SK-N-SH (cell line): ENCODE measurements at regions not wholly inside any gene's neighbourhood (a gene's known extent, or its start where the extent isn't known, plus 50 kb on each side); places are given as distances from the start of the nearest gene placed in this dataset.

Experiments used
- CTCF ChIA-PET: fragments of 300-600, 350-600 bp; formaldehyde crosslinking; extraction: SDS; loops from one replicate; lab custom pipeline; 2021; lab: Yijun Ruan, JAX
- POLR2A ChIA-PET: fragments of 350-600 bp; sonication (Branson Sonifier 250); formaldehyde crosslinking; extraction: SDS; loops from one replicate; lab custom pipeline; 2020; ENCODE audit warnings: antibody characterized with exemption, inconsistent platforms; lab: Yijun Ruan, JAX
- DNase-seq: peaks from one replicate; pipeline ENCODE4 v3.0.0; 2012
- H2AFZ ChIP-seq: fragments of 200-600 bp; sonication (generic); 2 replicates; pipeline ENCODE4 v1.8.1; 2016; ENCODE audit warnings: antibody characterized with exemption, mild to moderate bottlenecking, low read depth
- H3F3A ChIP-seq: fragments of 200-600 bp; sonication (generic); replicated peaks from 2 replicates; pipeline ENCODE3; 2016; ENCODE audit warnings: antibody characterized with exemption, mild to moderate bottlenecking; ENCODE audit not compliant: insufficient read depth
- H3K27ac ChIP-seq, 2 experiments: fragments of 200-500 bp in 1 of 2; fragments of 200-600 bp in 1 of 2; sonication (Bioruptor generic) in 1 of 2; sonication (generic), shearing (Covaris generic) in 1 of 2; 2 replicates each; pipeline versions ENCODE4 v1.5.1 to v1.6.1; 2014 to 2016; ENCODE audit warnings: low read depth in 2 of 2, inconsistent platforms in 1 of 2, low read length in 1 of 2, mild to moderate bottlenecking in 1 of 2, mixed read lengths in 1 of 2
- H3K27me3 ChIP-seq: fragments of 200-600 bp; sonication (generic), shearing (Covaris generic); 2 replicates; pipeline ENCODE4 v1.6.1; 2016; ENCODE audit warnings: mixed run types; ENCODE audit not compliant: insufficient read depth
- H3K36me3 ChIP-seq, 2 experiments: fragments of 200-500 bp in 1 of 2; fragments of 200-600 bp in 1 of 2; sonication (Bioruptor generic) in 1 of 2; sonication (generic) in 1 of 2; replicated peaks in 1 of 2; 2 replicates each; pipeline versions ENCODE3 to v1.5.1; 2014 to 2016; ENCODE audit warnings: low read length in 1 of 2, mild to moderate bottlenecking in 1 of 2; ENCODE audit not compliant: insufficient read depth in 2 of 2, control insufficient read depth in 1 of 2
- H3K4me1 ChIP-seq, 2 experiments: fragments of 200-500 bp in 1 of 2; fragments of 200-600 bp in 1 of 2; sonication (Bioruptor generic) in 1 of 2; sonication (generic), shearing (Covaris generic) in 1 of 2; 2 replicates each; pipeline versions ENCODE4 v1.5.1 to v1.6.1; 2014 to 2016; ENCODE audit warnings: low read depth in 1 of 2, low read length in 1 of 2, mixed run types in 1 of 2; ENCODE audit not compliant: insufficient read depth in 2 of 2, control insufficient read depth in 1 of 2
- H3K4me2 ChIP-seq: fragments of 200-600 bp; sonication (generic), shearing (Covaris generic); 2 replicates; pipeline ENCODE4 v1.6.1; 2017; ENCODE audit warnings: mixed run types
- H3K4me3 ChIP-seq, 2 experiments: fragments of 200-500 bp in 1 of 2; fragments of 200-600 bp in 1 of 2; sonication (Bioruptor generic) in 1 of 2; sonication (generic), shearing (Covaris generic) in 1 of 2; 2 replicates each; pipeline versions ENCODE4 v1.5.1 to v1.8.1; 2014 to 2016; ENCODE audit warnings: low read depth in 2 of 2, inconsistent platforms in 1 of 2, low read length in 1 of 2, mild to moderate bottlenecking in 1 of 2, mixed read lengths in 1 of 2, moderate library complexity in 1 of 2
- H3K79me2 ChIP-seq: fragments of 200-600 bp; sonication (generic); 2 replicates; pipeline ENCODE4 v1.8.1; 2017; ENCODE audit warnings: mild to moderate bottlenecking; ENCODE audit not compliant: insufficient read depth
- H3K9ac ChIP-seq: fragments of 200-600 bp; sonication (generic); 2 replicates; pipeline ENCODE4 v1.6.1; 2017; ENCODE audit warnings: mixed run types
- H3K9me2 ChIP-seq: fragments of 200-600 bp; sonication (generic); 2 replicates; pipeline ENCODE4 v1.6.1; 2017; ENCODE audit warnings: mixed run types
- H3K9me3 ChIP-seq: fragments of 200-600 bp; sonication (generic); 2 replicates; pipeline ENCODE4 v1.6.1; 2017; ENCODE audit warnings: mixed run types, mild to moderate bottlenecking, moderate library complexity
- H4K20me1 ChIP-seq: fragments of 200-600 bp; sonication (generic); 2 replicates; pipeline ENCODE4 v1.6.1; 2017; ENCODE audit warnings: mild to moderate bottlenecking, mixed run types; ENCODE audit not compliant: insufficient read depth
- ELF1 ChIP-seq: IDR thresholded peaks from 2 replicates; pipeline ENCODE4 v1.4.0; 2012
- FOSL2 ChIP-seq: IDR thresholded peaks from 2 replicates; pipeline ENCODE4 v1.4.0; 2012; ENCODE audit warnings: low read depth, mild to moderate bottlenecking, moderate library complexity, borderline replicate concordance
- FOXJ3 ChIP-seq: sonication (generic); formaldehyde crosslinking; IDR thresholded peaks from 2 replicates; pipeline ENCODE4 v1.5.1; 2020; ENCODE audit warnings: mild to moderate bottlenecking, missing genetic modification reagents
- JUND ChIP-seq: IDR thresholded peaks from 2 replicates; pipeline ENCODE4 v1.4.0; 2012
- RXRA ChIP-seq: IDR thresholded peaks from 2 replicates; pipeline ENCODE4 v1.4.0; 2012; ENCODE audit warnings: low read depth, mild to moderate bottlenecking, borderline replicate concordance
- SIN3A ChIP-seq: IDR thresholded peaks from 2 replicates; pipeline ENCODE4 v1.6.1; 2012; ENCODE audit warnings: low read depth, mild to moderate bottlenecking, low read length, moderate library complexity, borderline replicate concordance
- TEAD4 ChIP-seq: IDR thresholded peaks from 2 replicates; pipeline ENCODE4 v1.4.0; 2012; ENCODE audit warnings: mild to moderate bottlenecking, borderline replicate concordance; ENCODE audit not compliant: insufficient read depth
- WGBS: methylation state at CpG from one replicate; pipeline ENCODE4 v1.1.6; 2017; ENCODE audit warnings: low lambda C conversion rate; 5-methylcytosine and 5-hydroxymethylcytosine counted together
- TF ChIP-seq, protein P1 (sequence below): fragments of 150-350 bp; IDR thresholded peaks from 2 replicates; pipeline ENCODE4 v1.6.1; 2016; ENCODE audit warnings: mild to moderate bottlenecking, low read depth, low read length
- TF ChIP-seq, protein P2 (sequence below): IDR thresholded peaks from 2 replicates; pipeline ENCODE4; 2012
- TF ChIP-seq, protein P3 (sequence below): fragments of 150-350 bp; IDR thresholded peaks from 2 replicates; pipeline ENCODE4 v1.6.1; 2017; ENCODE audit warnings: antibody characterized with exemption, low read length, low read depth, borderline replicate concordance

DNA sequence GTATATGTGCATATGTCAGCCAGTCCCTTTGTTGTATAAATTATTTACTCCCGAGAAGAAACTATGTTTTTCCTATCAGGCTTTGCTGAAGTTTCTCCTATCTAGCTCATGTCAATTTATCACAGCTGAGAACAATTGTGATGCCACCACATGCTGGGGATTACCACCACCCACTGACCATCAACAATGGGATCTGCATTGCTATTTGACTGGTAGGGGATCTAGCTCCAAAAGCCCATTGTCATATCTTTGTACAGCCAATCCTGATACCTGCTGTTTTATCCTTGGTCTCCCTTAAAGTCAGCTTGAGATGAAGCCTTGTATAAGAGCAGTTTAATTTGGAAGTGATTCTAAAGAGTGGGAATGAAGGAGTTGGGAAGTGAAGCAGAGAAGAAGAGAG lies 53.9 kb upstream of the KCNN2 start (continued):
- TF ChIP-seq, protein P1, sequence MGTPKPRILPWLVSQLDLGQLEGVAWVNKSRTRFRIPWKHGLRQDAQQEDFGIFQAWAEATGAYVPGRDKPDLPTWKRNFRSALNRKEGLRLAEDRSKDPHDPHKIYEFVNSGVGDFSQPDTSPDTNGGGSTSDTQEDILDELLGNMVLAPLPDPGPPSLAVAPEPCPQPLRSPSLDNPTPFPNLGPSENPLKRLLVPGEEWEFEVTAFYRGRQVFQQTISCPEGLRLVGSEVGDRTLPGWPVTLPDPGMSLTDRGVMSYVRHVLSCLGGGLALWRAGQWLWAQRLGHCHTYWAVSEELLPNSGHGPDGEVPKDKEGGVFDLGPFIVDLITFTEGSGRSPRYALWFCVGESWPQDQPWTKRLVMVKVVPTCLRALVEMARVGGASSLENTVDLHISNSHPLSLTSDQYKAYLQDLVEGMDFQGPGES, result no peak
- TF ChIP-seq FOXJ3 (CRISPR knock-in tag), result no peak
- TF ChIP-seq JUND, result no peak
- TF ChIP-seq SIN3A, result no peak
- TF ChIP-seq, protein P2, sequence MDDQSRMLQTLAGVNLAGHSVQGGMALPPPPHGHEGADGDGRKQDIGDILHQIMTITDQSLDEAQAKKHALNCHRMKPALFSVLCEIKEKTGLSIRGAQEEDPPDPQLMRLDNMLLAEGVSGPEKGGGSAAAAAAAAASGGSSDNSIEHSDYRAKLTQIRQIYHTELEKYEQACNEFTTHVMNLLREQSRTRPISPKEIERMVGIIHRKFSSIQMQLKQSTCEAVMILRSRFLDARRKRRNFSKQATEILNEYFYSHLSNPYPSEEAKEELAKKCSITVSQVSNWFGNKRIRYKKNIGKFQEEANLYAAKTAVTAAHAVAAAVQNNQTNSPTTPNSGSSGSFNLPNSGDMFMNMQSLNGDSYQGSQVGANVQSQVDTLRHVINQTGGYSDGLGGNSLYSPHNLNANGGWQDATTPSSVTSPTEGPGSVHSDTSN, result no peak

DNA sequence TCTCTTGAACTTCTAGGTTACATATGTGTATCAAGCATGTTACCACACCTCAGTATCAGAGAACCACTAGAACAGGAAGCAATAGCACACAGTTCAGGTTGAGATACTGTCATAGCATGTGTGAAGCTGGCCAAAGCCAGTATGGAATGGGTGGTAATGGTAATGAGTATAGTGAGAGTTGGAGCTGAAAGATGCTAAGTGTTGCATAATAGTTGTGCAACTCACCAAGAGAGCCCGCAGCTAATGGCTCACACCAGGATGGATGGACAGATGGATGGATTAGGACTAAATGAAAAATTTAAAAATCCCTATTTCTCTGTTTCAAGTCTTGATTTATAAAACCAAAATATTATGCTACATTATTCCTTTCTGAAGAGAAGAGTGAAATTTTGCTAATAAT lies 53.4 kb upstream of the KCNN2 start:
- Histone ChIP-seq H3K4me2 (no peak overlapping the region), H3K9me2 (no peaks in the 10 kb centered on the region), H3F3A (no peaks in the 10 kb centered on the region), H4K20me1 (no peaks in the 10 kb centered on the region), H2AFZ (no peak overlapping the region), H3K9me3 (no peaks in the 10 kb centered on the region), H3K9ac (no peak overlapping the region), H3K79me2 (no peaks in the 10 kb centered on the region), H3K27ac (no peak overlapping the region), H3K4me3 (no peak overlapping the region), H3K36me3 (no peaks in the 10 kb centered on the region), H3K4me1 (no peaks in the 10 kb centered on the region), H3K27me3 (no peaks in the 10 kb centered on the region)
- 23% methylated on average over 1 of the region's 1 CpG for WGBS
- no peak for TF ChIP-seq TEAD4
- TF ChIP-seq RXRA, result no peak
- TF ChIP-seq FOSL2, result no peak
- ChIA-PET POLR2A (no interaction called here), CTCF (interaction anchor here (0.8 kb wide), 1 partner anchor 45 kb away, joined by 3 read pairs; no protein-coding TSS in a partner anchor)
- no peak for DNase-seq

DNA sequence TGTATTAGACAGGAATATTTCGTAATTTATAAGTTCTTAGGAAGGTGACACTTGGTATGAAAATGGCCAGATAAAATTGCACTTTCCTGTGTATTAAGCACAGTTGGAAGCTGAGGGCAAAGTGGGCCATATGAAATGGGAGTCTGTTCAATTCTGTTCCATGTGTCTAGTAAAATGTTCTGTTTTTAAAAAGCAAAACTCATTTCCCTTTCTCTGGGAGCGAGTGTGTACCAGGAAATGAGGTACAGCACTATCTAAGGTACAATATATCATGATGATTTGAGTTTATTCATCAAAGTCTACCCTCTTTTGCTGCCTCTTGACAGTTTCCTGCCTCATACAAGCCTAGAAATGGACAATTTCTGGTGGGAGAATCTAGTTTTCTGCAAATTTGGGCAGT lies 51.2 kb upstream of the KCNN2 start:
- Histone ChIP-seq H3K9me3 (no peaks in the 10 kb centered on the region), H3K9me2 (no peaks in the 10 kb centered on the region), H3K79me2 (no peaks in the 10 kb centered on the region), H4K20me1 (no peaks in the 10 kb centered on the region), H3K9ac (no peak overlapping the region), H3K4me1 (no peaks in the 10 kb centered on the region), H3K4me2 (no peak overlapping the region), H2AFZ (no peak overlapping the region), H3F3A (no peaks in the 10 kb centered on the region), H3K4me3 (no peak overlapping the region), H3K27me3 (no peaks in the 10 kb centered on the region), H3K36me3 (no peaks in the 10 kb centered on the region), H3K27ac (no peak overlapping the region)
- POLR2A ChIA-PET, result no interaction called here
- 2% methylated on average over 2 of the region's 2 CpGs for WGBS
- DNase-seq, result no peak
- no peak for TF ChIP-seq ELF1
- CTCF ChIA-PET, result no interaction called here

DNA sequence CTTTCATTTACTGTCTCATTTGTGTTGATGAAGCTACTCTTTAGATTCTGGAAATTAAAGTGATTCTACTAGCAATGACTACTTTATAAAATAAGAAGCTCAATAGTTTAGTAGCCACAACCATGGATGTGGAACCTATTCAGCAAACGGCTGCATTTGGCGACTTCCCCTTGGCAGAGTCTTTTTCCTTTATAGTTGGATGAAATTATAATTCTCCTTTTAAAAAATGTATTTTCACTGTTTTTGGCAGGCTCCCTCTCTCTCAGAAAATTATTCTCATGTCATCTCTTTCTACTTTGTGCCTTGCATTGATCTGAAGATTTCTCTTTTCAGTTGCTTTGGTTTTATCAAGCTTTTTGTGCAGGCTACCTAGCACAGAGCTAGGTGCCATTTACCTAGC lies 50.6 kb upstream of the KCNN2 start:
- ChIA-PET POLR2A (no interaction called here), CTCF (no interaction called here)
- TF ChIP-seq, protein P3, sequence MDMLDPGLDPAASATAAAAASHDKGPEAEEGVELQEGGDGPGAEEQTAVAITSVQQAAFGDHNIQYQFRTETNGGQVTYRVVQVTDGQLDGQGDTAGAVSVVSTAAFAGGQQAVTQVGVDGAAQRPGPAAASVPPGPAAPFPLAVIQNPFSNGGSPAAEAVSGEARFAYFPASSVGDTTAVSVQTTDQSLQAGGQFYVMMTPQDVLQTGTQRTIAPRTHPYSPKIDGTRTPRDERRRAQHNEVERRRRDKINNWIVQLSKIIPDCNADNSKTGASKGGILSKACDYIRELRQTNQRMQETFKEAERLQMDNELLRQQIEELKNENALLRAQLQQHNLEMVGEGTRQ, result no peak
- no peak overlapping the region for H3K4me2 ChIP-seq
- no peaks in the 10 kb centered on the region for H3K36me3 ChIP-seq
- no peaks in the 10 kb centered on the region for H3K4me1 ChIP-seq
- H3F3A ChIP-seq, result no peaks in the 10 kb centered on the region
- H2AFZ ChIP-seq, result no peak overlapping the region
- no peaks in the 10 kb centered on the region for H3K27me3 ChIP-seq
- WGBS, result 28% methylated on average over 2 of the region's 2 CpGs
- no peaks in the 10 kb centered on the region for H3K79me2 ChIP-seq
- no peaks in the 10 kb centered on the region for H4K20me1 ChIP-seq
- no peak for DNase-seq
- H3K9ac ChIP-seq, result no peak overlapping the region
- no peaks in the 10 kb centered on the region for H3K9me3 ChIP-seq
- H3K9me2 ChIP-seq, result no peaks in the 10 kb centered on the region
- no peak overlapping the region for H3K27ac ChIP-seq
- H3K4me3 ChIP-seq, result no peak overlapping the region
